H1 (cell line): ENCODE measurements at regions not wholly inside any gene's neighbourhood (a gene's known extent, or its start where the extent isn't known, plus 50 kb on each side); places are given as distances from the start of the nearest gene placed in this dataset.

ENCODE experiments used
- CTCF ChIA-PET: fragments of 300-600 bp; sonication (Branson Sonifier 250); formaldehyde crosslinking; loops from one replicate; lab custom pipeline; 2021; ENCODE audit not compliant: partially characterized antibody; lab: Charles Lee
- POLR2A ChIA-PET: fragments of 300-600 bp; sonication (Branson Sonifier 250); formaldehyde crosslinking; loops from one replicate; lab custom pipeline; 2021; ENCODE audit warnings: inconsistent platforms; ENCODE audit not compliant: partially characterized antibody; lab: Charles Lee
- DNase-seq, 2 experiments: peaks; one replicate each; pipeline versions ENCODE4 v3.0.0 to v3.0.0-alpha.2; 2010 to 2022; ENCODE audit warnings: low spot score in 2 of 2, low read depth in 1 of 2, mixed read lengths in 1 of 2
- FAIRE-seq: peaks from 2 replicates; lab custom pipeline; 2011; peaks lifted over from hg19 to GRCh38; lab: Jason Lieb, UNC
- H2AFZ ChIP-seq: 2 replicates; pipeline ENCODE4 v1.8.1; 2012; ENCODE audit warnings: low read length, inconsistent platforms
- H2AK5ac ChIP-seq: 2 replicates; pipeline ENCODE4 v1.6.1; 2013; ENCODE audit warnings: low read depth, low read length
- H2BK120ac ChIP-seq: replicated peaks from 2 replicates; pipeline ENCODE3; 2013; ENCODE audit warnings: low read depth, low read length, inconsistent platforms
- H2BK12ac ChIP-seq: 2 replicates; pipeline ENCODE4 v1.6.1; 2013; ENCODE audit warnings: low read depth, low read length
- H2BK15ac ChIP-seq: 2 replicates; pipeline ENCODE4 v1.6.1; 2013; ENCODE audit warnings: low read length
- H2BK20ac ChIP-seq: 2 replicates; pipeline ENCODE4 v1.6.1; 2013; ENCODE audit warnings: low read length
- H2BK5ac ChIP-seq: 2 replicates; pipeline ENCODE4 v1.6.1; 2013; ENCODE audit warnings: low read depth, low read length
- H3K14ac ChIP-seq: 2 replicates; pipeline ENCODE4 v1.6.1; 2013; ENCODE audit warnings: inconsistent platforms; ENCODE audit not compliant: insufficient read length
- H3K18ac ChIP-seq: 2 replicates; pipeline ENCODE4 v1.6.1; 2013; ENCODE audit warnings: low read length; ENCODE audit errors: extremely low read depth
- H3K23ac ChIP-seq: 2 replicates; pipeline ENCODE4 v1.6.1; 2013; ENCODE audit warnings: inconsistent platforms; ENCODE audit not compliant: insufficient read length
- H3K23me2 ChIP-seq: 2 replicates; pipeline ENCODE4 v1.6.1; 2013; ENCODE audit warnings: low read depth, low read length
- H3K27ac ChIP-seq: 2 replicates; pipeline ENCODE4 v1.6.1; 2011; ENCODE audit warnings: low read depth, low read length, inconsistent platforms
- H3K27me3 ChIP-seq, 4 experiments: replicated peaks in 1 of 4; 1 replicate in 1 of 4; 2 replicates in 3 of 4; pipeline versions ENCODE4 v1.6.1 to v1.8.1; 2011 to 2013; ENCODE audit warnings: low read length in 3 of 4, mild to moderate bottlenecking in 3 of 4, inconsistent platforms in 2 of 4, mixed read lengths in 2 of 4, moderate library complexity in 1 of 4; ENCODE audit not compliant: control insufficient read depth in 3 of 4, insufficient read depth in 3 of 4; ENCODE audit errors: extremely low read depth in 1 of 4
- H3K36me3 ChIP-seq, 4 experiments: 2 replicates each; pipeline versions ENCODE4 v1.6.1 to v1.8.1; 2011 to 2013; ENCODE audit warnings: mild to moderate bottlenecking in 4 of 4, low read length in 3 of 4, moderate library complexity in 2 of 4, control low read depth in 1 of 4, inconsistent platforms in 1 of 4; ENCODE audit not compliant: insufficient read depth in 4 of 4, control insufficient read depth in 2 of 4
- H3K4ac ChIP-seq: replicated peaks from 2 replicates; pipeline ENCODE3; 2013; ENCODE audit warnings: low read length, low read depth, mixed read lengths, inconsistent platforms; ENCODE audit not compliant: insufficient read length
- H3K4me1 ChIP-seq, 4 experiments: replicated peaks in 1 of 4; 1 replicate in 1 of 4; 2 replicates in 3 of 4; pipeline versions ENCODE4 v1.6.1 to v1.8.1; 2011 to 2013; ENCODE audit warnings: low read length in 3 of 4, inconsistent platforms in 2 of 4, mixed read lengths in 1 of 4; ENCODE audit not compliant: insufficient read depth in 4 of 4, control insufficient read depth in 3 of 4
- H3K4me2 ChIP-seq, 2 experiments: 2 replicates each; pipeline versions ENCODE4 v1.6.1 to v1.8.1; 2011 to 2013; ENCODE audit warnings: low read depth in 2 of 2, low read length in 2 of 2, control low read depth in 1 of 2, inconsistent platforms in 1 of 2, mild to moderate bottlenecking in 1 of 2; ENCODE audit not compliant: insufficient read depth in 1 of 2
- H3K4me3 ChIP-seq, 4 experiments: fragments of 200-600, 300-600 bp in 1 of 4; sonication (generic), shearing (Covaris generic), sonication (Bioruptor Twin) in 1 of 4; 2 replicates each; pipeline versions ENCODE4 v1.5.1 to v1.8.1; 2011 to 2016; ENCODE audit warnings: low read length in 4 of 4, low read depth in 3 of 4, control low read depth in 2 of 4, inconsistent platforms in 2 of 4, mild to moderate bottlenecking in 2 of 4, mixed read lengths in 1 of 4, moderate library complexity in 1 of 4; ENCODE audit not compliant: insufficient read depth in 2 of 4; ENCODE audit errors: extremely low read depth in 1 of 4
- H3K56ac ChIP-seq: replicated peaks from 2 replicates; pipeline ENCODE3; 2013; ENCODE audit warnings: low read depth, mild to moderate bottlenecking, mixed read lengths, low read length, inconsistent platforms; ENCODE audit not compliant: insufficient read length
- H3K79me1 ChIP-seq: 2 replicates; pipeline ENCODE4 v1.6.1; 2013; ENCODE audit warnings: low read depth, low read length, control low read depth
- H3K79me2 ChIP-seq, 2 experiments: 2 replicates each; pipeline versions ENCODE4 v1.6.1 to v1.8.1; 2012 to 2013; ENCODE audit warnings: low read length in 2 of 2, mild to moderate bottlenecking in 2 of 2, inconsistent platforms in 1 of 2; ENCODE audit not compliant: insufficient read depth in 2 of 2, control insufficient read depth in 1 of 2
- H3K9ac ChIP-seq, 4 experiments: replicated peaks in 1 of 4; 1 replicate in 1 of 4; 2 replicates in 3 of 4; pipeline versions ENCODE4 v1.6.1 to v1.8.1; 2011 to 2013; ENCODE audit warnings: low read depth in 3 of 4, low read length in 3 of 4, control low read depth in 2 of 4, mild to moderate bottlenecking in 2 of 4, moderate library complexity in 2 of 4, inconsistent platforms in 1 of 4; ENCODE audit errors: extremely low read depth in 1 of 4
- H3K9me3 ChIP-seq, 2 experiments: 2 replicates each; pipeline versions ENCODE4 v1.6.1 to v1.8.1; 2012 to 2013; ENCODE audit warnings: mild to moderate bottlenecking in 2 of 2, moderate library complexity in 2 of 2, control low read depth in 1 of 2, inconsistent platforms in 1 of 2, low read depth in 1 of 2, low read length in 1 of 2, mixed read lengths in 1 of 2; ENCODE audit not compliant: insufficient read depth in 2 of 2
- H4K20me1 ChIP-seq, 2 experiments: replicated peaks in 1 of 2; 2 replicates each; pipeline versions ENCODE3 to v1.8.1; 2011 to 2013; ENCODE audit warnings: inconsistent platforms in 2 of 2, low read length in 2 of 2, mild to moderate bottlenecking in 1 of 2; ENCODE audit not compliant: insufficient read depth in 2 of 2, control insufficient read depth in 1 of 2
- H4K5ac ChIP-seq: 2 replicates; pipeline ENCODE4 v1.6.1; 2013; ENCODE audit warnings: low read length, low read depth, mixed read lengths, inconsistent platforms; ENCODE audit not compliant: insufficient read length
- H4K8ac ChIP-seq: 2 replicates; pipeline ENCODE4 v1.8.0; 2013; ENCODE audit warnings: mild to moderate bottlenecking, moderate library complexity, low read length, inconsistent platforms; ENCODE audit not compliant: insufficient read depth; ENCODE audit errors: extremely low read depth
- H4K91ac ChIP-seq: replicated peaks from 2 replicates; pipeline ENCODE3; 2013; ENCODE audit warnings: low read length, mixed read lengths, inconsistent platforms; ENCODE audit not compliant: insufficient read length
- BRCA1 ChIP-seq: IDR thresholded peaks from 2 replicates; pipeline ENCODE4 v1.6.1; 2012; ENCODE audit warnings: low read depth, low read length, improper control_type of control experiment
- CBX5 ChIP-seq: fragments of 300-800, 300-1000 bp; sonication (generic); IDR thresholded peaks from 2 replicates; pipeline ENCODE4 v1.7.1; 2016; ENCODE audit warnings: antibody characterized with exemption, low read length, low read depth
- CHD1 ChIP-seq: IDR thresholded peaks from 2 replicates; pipeline ENCODE4 v1.6.1; 2012; ENCODE audit warnings: low read depth, low read length, improper control_type of control experiment
- CREB1 ChIP-seq: IDR thresholded peaks from 2 replicates; pipeline ENCODE4 v1.6.1; 2012; ENCODE audit warnings: inconsistent platforms
- JUND ChIP-seq: IDR thresholded peaks from 2 replicates; pipeline ENCODE4 v1.6.1; 2011; ENCODE audit warnings: mild to moderate bottlenecking, improper control_type of control experiment, low read length
- KDM1A ChIP-seq: fragments of 200-600, 300-600 bp; sonication (generic); IDR thresholded peaks from 2 replicates; pipeline ENCODE4 v1.7.1; 2016; ENCODE audit warnings: mild to moderate bottlenecking, low read length, borderline replicate concordance
- POLR2A ChIP-seq, 2 experiments: IDR thresholded peaks; 1 replicate in 1 of 2; 2 replicates in 1 of 2; pipeline ENCODE4 v1.6.1; 2011; ENCODE audit warnings: low read depth in 2 of 2, low read length in 2 of 2, mild to moderate bottlenecking in 2 of 2; ENCODE audit errors: control extremely low read depth in 1 of 2
- RNF2 ChIP-seq: fragments of 200-900, 300-1000 bp; sonication (generic); IDR thresholded peaks from 2 replicates; pipeline ENCODE4 v1.7.1; 2016; ENCODE audit warnings: borderline replicate concordance, low read depth, mild to moderate bottlenecking, antibody characterized with exemption, low read length; ENCODE audit not compliant: poor library complexity, severe bottlenecking; ENCODE audit errors: missing control alignments
- RXRA ChIP-seq: IDR thresholded peaks from 2 replicates; pipeline ENCODE4 v1.6.1; 2011; ENCODE audit warnings: low read depth, mild to moderate bottlenecking, low read length, moderate library complexity; ENCODE audit not compliant: insufficient read depth
- SRF ChIP-seq: IDR thresholded peaks from 2 replicates; pipeline ENCODE4 v1.6.1; 2011; ENCODE audit warnings: mild to moderate bottlenecking, low read depth, low read length, moderate library complexity
- SUZ12 ChIP-seq: fragments of 200-600 bp; sonication (generic); IDR thresholded peaks from 2 replicates; pipeline ENCODE4 v1.6.1; 2012; ENCODE audit warnings: mild to moderate bottlenecking, inconsistent platforms, low read length, moderate library complexity, mixed read lengths
- TEAD4 ChIP-seq: IDR thresholded peaks from 2 replicates; pipeline ENCODE4 v1.6.1; 2012; ENCODE audit warnings: low read depth, low read length, inconsistent platforms, mixed read lengths
- WGBS, 2 experiments: shearing (Covaris generic) in 1 of 2; methylation state at CpG; one replicate each; pipeline versions ENCODE4 v1.1.6 to v1.1.7; 2013 to 2015; ENCODE audit warnings: low lambda C conversion rate in 2 of 2, mixed read lengths in 2 of 2, inconsistent platforms in 1 of 2, low coverage in 1 of 2, missing lambda C conversion rate in 1 of 2; ENCODE audit not compliant: insufficient replicate concordance in 2 of 2, insufficient coverage in 1 of 2, insufficient read length in 1 of 2; ENCODE audit errors: extremely low coverage in 1 of 2, missing lambda C conversion rate in 1 of 2; 5-methylcytosine and 5-hydroxymethylcytosine counted together

DNA sequence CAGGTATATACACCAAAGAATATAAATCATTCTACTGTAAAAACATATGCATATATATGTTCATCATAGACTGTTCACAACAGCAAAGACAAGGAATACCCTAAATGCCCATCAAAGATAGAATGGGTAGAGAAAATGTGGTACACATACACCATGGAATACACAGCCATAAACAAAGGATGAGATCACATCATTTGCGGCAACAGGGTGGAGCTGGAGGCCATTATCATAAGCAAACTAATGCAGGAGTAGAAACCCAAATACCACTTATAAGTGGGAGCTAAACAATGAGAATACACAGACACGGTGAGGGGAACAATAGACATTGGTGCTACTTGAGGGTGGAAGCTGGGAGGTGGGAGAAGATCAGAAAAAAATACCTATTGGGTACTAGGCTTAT lies 117.6 kb downstream of the COX7C start:
- H2BK5ac ChIP-seq = no peak overlapping the region
- no peaks in the 10 kb centered on the region for H4K20me1 ChIP-seq
- H4K8ac ChIP-seq = no peak overlapping the region
- no peak overlapping the region for H2AFZ ChIP-seq
- POLR2A ChIA-PET = no interaction called here
- no peak overlapping the region for H3K4me3 ChIP-seq
- no peak overlapping the region for H2BK15ac ChIP-seq
- H4K5ac ChIP-seq = no peak overlapping the region
- H3K4me2 ChIP-seq = no peak overlapping the region
- H4K91ac ChIP-seq = no peak overlapping the region
- no peaks in the 10 kb centered on the region for H3K36me3 ChIP-seq
- no peaks in the 10 kb centered on the region for H3K79me1 ChIP-seq
- no peak overlapping the region for H2BK120ac ChIP-seq
- H3K9me3 ChIP-seq = peaks cover 5 to 10% of the 10 kb centered on the region in 2 experiments; a peak in 2 of 4 replicates
- no peak for FAIRE-seq
- no peak for TF ChIP-seq SRF
- no peak for TF ChIP-seq RXRA
- TF ChIP-seq CREB1 = no peak
- TF ChIP-seq JUND = no peak
- no peak for TF ChIP-seq RNF2
- TF ChIP-seq CBX5 = no peak
- no peak for TF ChIP-seq TEAD4
- no peak for TF ChIP-seq BRCA1
- TF ChIP-seq KDM1A = no peak
- no peak for TF ChIP-seq SUZ12
- TF ChIP-seq CHD1 = no peak
- no peak for TF ChIP-seq POLR2A (IDR thresholded peaks at IDR 0.05; ENCODE audit: control extremely low read depth in 1 of 2, low read depth in 2 of 2, low read length in 2 of 2)
- H3K27me3 ChIP-seq = no peaks in the 10 kb centered on the region
- no peaks in the 10 kb centered on the region for H3K79me2 ChIP-seq
- H3K23me2 ChIP-seq = no peaks in the 10 kb centered on the region
- H3K9ac ChIP-seq = no peak overlapping the region
- no peak overlapping the region for H2AK5ac ChIP-seq
- CTCF ChIA-PET = no interaction called here
- peaks cover 0 to 5% (median 2%) of the 10 kb centered on the region in 4 experiments; a peak in 2 of 7 replicates for H3K4me1 ChIP-seq
- no peak overlapping the region for H3K14ac ChIP-seq
- no peak overlapping the region for H3K27ac ChIP-seq
- H3K56ac ChIP-seq = no peak overlapping the region
- no peak overlapping the region for H3K23ac ChIP-seq
- DNase-seq = no peak
- no peak overlapping the region for H2BK12ac ChIP-seq
- H3K18ac ChIP-seq = no peak overlapping the region
- 92% methylated on average over 2 of the region's 2 CpGs; no CpG with 5 or more reads in 1 of the 2 experiments for WGBS, 2 experiments
- H2BK20ac ChIP-seq = no peak overlapping the region
- no peak overlapping the region for H3K4ac ChIP-seq
